ENCODE measurements at regions not wholly inside any gene's neighbourhood (a gene's known extent, or its start where the extent isn't known, plus 50 kb on each side); places are given as distances from the start of the nearest gene placed in this dataset.
"Not testable (repeated sequence)": the region's sequence is repeated elsewhere in the genome, so short reads cannot be mapped to it uniquely, and the experiment has no call there.

DNA sequence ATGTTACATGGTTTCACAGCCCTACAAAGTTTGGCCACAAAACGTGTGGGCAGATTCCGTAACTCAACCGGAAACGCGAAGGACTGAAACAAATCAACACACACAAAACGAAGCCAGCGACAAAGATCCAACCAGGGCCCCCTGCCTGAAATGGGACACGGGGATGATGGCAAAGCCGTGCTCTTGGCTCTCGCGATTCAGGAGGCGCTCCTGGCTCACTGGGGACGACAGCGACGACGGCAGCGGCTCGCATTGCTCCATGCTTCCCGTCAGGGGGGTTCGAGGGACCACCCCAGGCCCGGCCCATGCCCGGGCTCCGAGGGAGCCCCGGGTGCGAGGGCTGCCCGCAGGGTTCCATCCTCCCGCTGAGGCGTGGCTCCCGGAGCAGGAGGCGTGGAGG, 4786.8 kb upstream of the OR11H1 start:
- DNase-seq: no peak
- TF ChIP-seq, protein P1, sequence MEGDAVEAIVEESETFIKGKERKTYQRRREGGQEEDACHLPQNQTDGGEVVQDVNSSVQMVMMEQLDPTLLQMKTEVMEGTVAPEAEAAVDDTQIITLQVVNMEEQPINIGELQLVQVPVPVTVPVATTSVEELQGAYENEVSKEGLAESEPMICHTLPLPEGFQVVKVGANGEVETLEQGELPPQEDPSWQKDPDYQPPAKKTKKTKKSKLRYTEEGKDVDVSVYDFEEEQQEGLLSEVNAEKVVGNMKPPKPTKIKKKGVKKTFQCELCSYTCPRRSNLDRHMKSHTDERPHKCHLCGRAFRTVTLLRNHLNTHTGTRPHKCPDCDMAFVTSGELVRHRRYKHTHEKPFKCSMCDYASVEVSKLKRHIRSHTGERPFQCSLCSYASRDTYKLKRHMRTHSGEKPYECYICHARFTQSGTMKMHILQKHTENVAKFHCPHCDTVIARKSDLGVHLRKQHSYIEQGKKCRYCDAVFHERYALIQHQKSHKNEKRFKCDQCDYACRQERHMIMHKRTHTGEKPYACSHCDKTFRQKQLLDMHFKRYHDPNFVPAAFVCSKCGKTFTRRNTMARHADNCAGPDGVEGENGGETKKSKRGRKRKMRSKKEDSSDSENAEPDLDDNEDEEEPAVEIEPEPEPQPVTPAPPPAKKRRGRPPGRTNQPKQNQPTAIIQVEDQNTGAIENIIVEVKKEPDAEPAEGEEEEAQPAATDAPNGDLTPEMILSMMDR (IDR thresholded peaks at IDR 0.05): no peak
- no peak for TF ChIP-seq POLR2A (IDR thresholded peaks at IDR 0.05)
- H3K9me3 ChIP-seq: peaks cover 0 to 39% (median 9%) of the 10 kb centered on the region in 3 donors

DNA sequence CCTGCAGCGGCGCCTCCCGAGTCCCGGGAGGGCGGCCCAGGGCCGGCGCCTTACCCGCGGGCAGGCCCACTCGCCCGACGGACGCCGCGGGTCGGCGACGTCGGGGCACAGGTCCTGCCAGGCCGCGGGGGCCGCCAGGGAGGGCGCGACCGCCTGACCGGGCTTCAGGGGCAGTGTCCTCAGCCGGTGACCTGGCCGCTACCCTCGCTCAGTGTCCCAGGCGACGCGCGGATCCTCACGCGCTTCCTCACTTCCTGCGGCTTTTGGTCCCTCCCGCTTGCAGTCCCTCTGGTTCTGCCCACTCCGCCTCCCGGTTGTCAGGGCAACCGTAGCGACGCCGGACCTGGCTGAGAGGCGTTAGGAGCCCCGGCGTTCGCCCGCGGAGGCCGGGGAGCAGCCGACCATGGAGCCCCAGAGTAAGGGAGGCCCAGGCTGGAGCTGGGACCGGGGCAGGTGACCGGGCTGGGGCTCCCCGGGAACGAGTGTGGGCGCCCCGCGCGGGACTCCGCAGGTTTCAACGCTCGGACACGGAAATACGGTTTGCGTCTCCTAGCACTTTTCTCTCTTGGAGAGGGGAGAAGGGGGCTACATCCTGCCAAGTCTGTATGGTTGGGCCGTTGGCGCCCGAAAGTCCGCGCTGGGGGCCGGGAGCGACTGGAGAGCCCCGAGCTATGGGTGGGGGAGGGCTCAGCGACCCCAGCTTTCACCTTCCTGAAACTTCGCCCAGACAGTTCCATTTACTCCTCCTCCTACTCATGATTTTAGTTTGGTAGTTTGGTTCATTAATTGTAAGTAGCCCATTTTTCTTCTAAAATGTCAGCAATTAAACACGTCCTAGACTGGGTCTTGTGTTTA, 4786.0 kb upstream of the OR11H1 start:
- 76% methylated on average over 11 to 29 of the region's 76 CpGs for WGBS, 2 donors
- H3K4me1 ChIP-seq; H3K4me3 ChIP-seq; H3K36me3 ChIP-seq; DNase-seq; H3K27ac ChIP-seq; H3K27me3 ChIP-seq; intact Hi-C loops (cut with DNase I): not testable (repeated sequence)
- H3K9me3 ChIP-seq: peaks cover 0 to 39% (median 9%) of the 10 kb centered on the region in 3 donors

More for the DNA sequence above, 4786.8 kb upstream of the OR11H1 start:
- Histone ChIP-seq H3K36me3 (no peaks in the 10 kb centered on the region), H3K27me3 (no peaks in the 10 kb centered on the region), H3K27ac (no peak overlapping the region), H3K4me1 (no peaks in the 10 kb centered on the region), H3K4me3 (no peak overlapping the region)
- 71 to 76% methylated on average over 20 to 22 of the region's 30 CpGs for WGBS, 2 donors
- intact Hi-C loops (cut with DNase I): no loop called here

DNA sequence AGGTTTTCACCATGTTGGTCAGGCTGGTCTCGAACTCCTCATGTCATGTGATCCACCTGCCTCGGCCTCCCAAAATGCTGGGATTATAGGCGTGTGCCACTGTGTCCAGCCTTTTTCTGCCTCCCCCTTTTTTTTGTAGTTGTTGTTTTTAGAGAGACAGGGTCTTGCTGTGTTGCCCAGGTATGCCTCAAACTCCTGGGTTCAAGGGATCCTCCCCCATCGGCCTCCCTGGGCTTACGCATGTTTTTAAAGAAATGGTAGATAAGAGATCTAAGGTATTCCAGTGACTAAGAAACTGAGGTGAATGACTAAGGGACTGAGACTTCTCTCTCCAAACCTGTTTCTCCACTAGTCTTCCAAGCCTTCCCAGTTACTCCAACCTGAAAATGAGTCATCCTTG, 4781.6 kb upstream of the OR11H1 start:
- peaks cover 0 to 41% (median 11%) of the 10 kb centered on the region in 3 donors for H3K9me3 ChIP-seq
- H3K27ac ChIP-seq; H3K27me3 ChIP-seq; intact Hi-C loops (cut with DNase I); H3K4me1 ChIP-seq; H3K4me3 ChIP-seq; H3K36me3 ChIP-seq; DNase-seq: not testable (repeated sequence)
- WGBS, 2 donors: 66 to 72% methylated on average over 5 of the region's 5 CpGs

DNA sequence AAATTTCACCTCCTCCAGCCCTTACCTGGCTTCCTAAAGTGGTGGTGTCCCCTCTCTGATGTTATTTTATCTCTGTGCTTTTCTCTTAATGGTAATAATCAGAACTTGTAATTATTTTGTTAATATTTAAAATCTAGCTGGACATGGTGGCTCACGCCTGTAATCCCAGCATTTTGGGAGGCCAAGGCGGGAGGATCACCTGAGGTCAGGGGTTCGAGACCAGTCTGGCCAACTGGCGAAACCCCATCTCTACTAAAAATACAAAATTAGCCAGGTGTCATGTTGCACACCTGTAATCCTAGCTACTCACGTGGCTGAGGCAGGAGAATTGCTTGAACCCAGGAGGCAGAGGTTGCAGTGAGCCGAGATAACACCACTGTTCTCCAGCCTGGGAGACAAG, 4780.8 kb upstream of the OR11H1 start:
- H3K4me3 ChIP-seq; H3K4me1 ChIP-seq; H3K27ac ChIP-seq; intact Hi-C loops (cut with DNase I); H3K27me3 ChIP-seq; DNase-seq; H3K36me3 ChIP-seq: not testable (repeated sequence)
- 32 to 57% methylated on average over 4 to 6 of the region's 6 CpGs for WGBS, 2 donors
- peaks cover 0 to 34% (median 7%) of the 10 kb centered on the region in 3 donors for H3K9me3 ChIP-seq

DNA sequence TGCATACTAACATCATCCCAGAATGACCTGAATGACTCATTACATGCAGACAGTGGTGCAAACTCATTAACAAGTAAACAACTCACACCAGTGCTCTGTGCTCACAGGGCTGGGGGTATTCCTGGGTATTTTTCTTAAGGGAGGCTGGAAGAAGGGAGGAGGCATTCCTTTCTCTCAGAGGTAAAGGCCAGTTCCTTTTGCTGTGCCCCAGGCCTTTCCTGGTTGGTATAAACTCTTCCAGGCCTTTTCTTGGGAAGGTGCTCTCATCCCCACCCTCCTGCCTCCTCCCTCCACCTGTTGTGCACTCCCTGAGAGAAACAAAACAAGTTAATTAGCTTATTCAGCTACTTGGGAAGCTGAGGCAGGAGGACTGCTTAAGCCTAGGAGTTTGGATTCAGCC, 4779.2 kb upstream of the OR11H1 start:
- H3K27ac ChIP-seq; H3K4me3 ChIP-seq; H3K4me1 ChIP-seq; H3K27me3 ChIP-seq; intact Hi-C loops (cut with DNase I); DNase-seq; H3K36me3 ChIP-seq: not testable (repeated sequence)
- H3K9me3 ChIP-seq: peaks cover 0 to 31% (median 4%) of the 10 kb centered on the region in 3 donors

DNA sequence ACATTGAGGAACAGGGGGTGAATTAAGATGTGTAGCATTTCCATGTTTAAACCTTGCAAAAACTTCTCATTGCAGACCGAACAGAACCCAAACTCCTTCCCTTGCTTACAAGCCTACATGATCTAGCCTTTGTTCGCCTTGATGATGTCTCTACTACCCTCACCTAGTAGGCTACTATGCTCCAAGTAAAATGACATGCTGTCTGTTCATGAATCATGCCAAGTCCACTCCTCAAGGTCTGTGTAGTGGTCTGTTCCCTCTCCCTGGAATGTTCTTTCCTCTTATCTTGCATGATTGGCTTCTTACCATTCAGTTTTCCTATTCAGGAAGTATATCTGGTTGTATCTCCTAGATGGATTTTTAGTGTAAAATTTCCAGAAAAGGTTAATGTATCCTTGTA, 4778.6 kb upstream of the OR11H1 start:
- H3K27ac ChIP-seq; H3K36me3 ChIP-seq; H3K4me3 ChIP-seq; DNase-seq; H3K4me1 ChIP-seq; H3K27me3 ChIP-seq; intact Hi-C loops (cut with DNase I): not testable (repeated sequence)
- peaks cover 0 to 26% (median 11%) of the 10 kb centered on the region in 3 donors for H3K9me3 ChIP-seq
- WGBS, 2 donors: 32 to 37% methylated on average over 2 of the region's 2 CpGs

DNA sequence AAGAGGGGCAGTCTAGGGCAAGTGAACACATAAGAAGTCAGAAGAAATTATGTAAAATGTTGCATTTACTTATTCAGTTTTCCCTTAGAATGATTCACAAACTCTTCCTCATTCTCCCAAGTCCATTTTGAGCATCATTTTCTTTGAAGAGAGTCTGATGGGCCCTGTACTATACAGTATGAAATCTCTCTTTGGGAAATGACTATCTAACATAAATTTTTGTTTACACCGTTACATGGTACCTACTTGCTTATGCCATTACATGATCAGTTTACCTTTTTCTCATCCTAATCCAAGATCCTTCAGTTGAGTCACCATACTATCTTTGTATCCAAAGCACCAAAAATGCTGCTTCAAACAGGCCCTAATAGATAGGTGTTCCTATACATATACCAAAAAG, 4774.4 kb upstream of the OR11H1 start:
- WGBS, 2 donors: 44 to 54% methylated on average over 1 of the region's 1 CpG
- H3K4me3 ChIP-seq; H3K36me3 ChIP-seq; H3K27ac ChIP-seq; DNase-seq; H3K27me3 ChIP-seq; intact Hi-C loops (cut with DNase I); H3K4me1 ChIP-seq: not testable (repeated sequence)
- H3K9me3 ChIP-seq: peaks cover 0 to 21% (median 10%) of the 10 kb centered on the region in 3 donors

DNA sequence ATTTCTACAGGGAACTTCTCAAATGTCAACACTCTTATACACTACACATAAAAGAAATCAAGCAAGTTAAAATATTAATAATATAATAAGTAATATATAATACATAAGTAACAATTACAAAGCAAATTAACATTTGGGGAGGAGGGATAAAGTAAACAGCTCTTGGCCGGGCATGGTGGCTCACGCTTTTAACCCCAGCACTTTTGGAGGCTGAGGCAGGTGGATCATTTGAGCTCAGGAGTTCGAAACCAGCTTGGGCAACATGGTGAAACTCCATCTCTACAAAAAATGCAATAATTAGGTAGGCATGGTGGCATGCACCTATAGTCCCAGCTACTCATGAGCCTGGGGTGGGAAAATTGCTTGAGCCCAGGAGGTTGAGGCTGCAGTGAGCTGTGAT, 4772.6 kb upstream of the OR11H1 start:
- H3K36me3 ChIP-seq; H3K4me1 ChIP-seq; H3K4me3 ChIP-seq; H3K27me3 ChIP-seq; H3K27ac ChIP-seq; DNase-seq; intact Hi-C loops (cut with DNase I): not testable (repeated sequence)
- 29 to 43% methylated on average over 3 of the region's 3 CpGs for WGBS, 2 donors
- H3K9me3 ChIP-seq: peaks cover 0 to 14% (median 13%) of the 10 kb centered on the region in 3 donors

DNA sequence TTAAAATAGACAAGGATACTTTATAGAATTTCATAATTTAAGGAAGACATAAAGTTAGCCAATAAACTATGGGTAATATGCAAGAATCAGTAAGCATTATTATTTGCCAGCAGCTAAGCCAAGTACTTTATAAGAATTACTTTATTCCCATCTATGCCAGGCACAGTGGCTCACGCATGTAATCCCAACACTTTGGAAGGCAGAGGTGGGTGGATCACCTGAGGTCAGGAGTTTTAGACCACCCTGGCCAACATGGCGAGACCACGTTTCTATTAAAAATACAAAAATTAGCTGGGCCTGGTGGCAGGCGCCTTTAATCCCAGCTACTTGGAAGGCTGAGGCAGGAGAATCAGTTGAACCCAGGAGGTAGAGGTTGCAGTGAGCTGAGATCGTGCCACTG, 4767.6 kb upstream of the OR11H1 start:
- H3K27ac ChIP-seq; H3K4me1 ChIP-seq; H3K4me3 ChIP-seq; H3K27me3 ChIP-seq; H3K36me3 ChIP-seq; intact Hi-C loops (cut with DNase I); DNase-seq: not testable (repeated sequence)
- WGBS, 2 donors: 38 to 56% methylated on average over 5 of the region's 5 CpGs
- peaks cover 0 to 25% (median 6%) of the 10 kb centered on the region in 3 donors for H3K9me3 ChIP-seq

DNA sequence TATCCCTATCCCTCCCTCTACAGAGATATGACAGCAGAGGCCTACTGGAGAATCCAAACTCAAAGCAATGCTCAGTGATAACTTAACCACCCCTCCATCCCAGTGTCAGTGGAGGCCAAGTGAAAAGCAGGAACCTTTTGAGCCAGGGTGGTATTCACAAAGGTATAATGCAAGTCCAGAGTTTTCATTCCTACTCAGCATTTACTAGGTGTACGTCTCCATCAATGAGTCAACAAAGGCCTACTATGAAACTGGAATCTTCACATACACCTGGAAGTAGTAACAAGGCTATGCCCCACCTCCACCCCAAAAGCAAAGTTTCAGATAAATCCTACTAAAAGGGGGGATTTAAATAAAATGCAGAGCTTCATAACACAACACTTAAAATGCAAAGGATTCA, 4761.7 kb upstream of the OR11H1 start:
- H3K27me3 ChIP-seq; DNase-seq; intact Hi-C loops (cut with DNase I); H3K36me3 ChIP-seq; H3K27ac ChIP-seq; H3K4me3 ChIP-seq; H3K4me1 ChIP-seq: not testable (repeated sequence)
- peaks cover 0 to 35% (median 8%) of the 10 kb centered on the region in 3 donors for H3K9me3 ChIP-seq
- WGBS, 2 donors: 71 to 77% methylated on average over 1 of the region's 1 CpG

DNA sequence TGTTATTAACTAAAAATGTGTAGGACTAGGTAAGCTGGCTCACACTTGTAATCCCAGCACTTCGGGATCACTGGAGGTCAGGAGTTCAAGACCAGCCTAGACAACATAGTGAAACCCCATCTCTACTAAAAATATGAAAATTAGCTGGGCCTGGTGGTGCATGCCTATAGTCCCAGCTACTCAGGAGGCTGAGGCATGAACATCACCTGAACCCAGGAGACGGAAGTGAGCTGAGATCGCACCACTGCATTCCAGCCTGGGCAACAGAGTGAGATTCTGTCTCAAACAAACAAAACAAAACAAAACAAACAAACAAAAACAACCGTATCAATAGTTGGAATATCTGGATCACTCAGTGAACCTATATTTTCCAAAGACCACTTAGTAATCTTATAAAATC, 4759.1 kb upstream of the OR11H1 start:
- WGBS, 2 donors: 66 to 72% methylated on average over 4 of the region's 4 CpGs
- H3K27ac ChIP-seq; H3K36me3 ChIP-seq; DNase-seq; H3K4me1 ChIP-seq; H3K27me3 ChIP-seq; H3K4me3 ChIP-seq; intact Hi-C loops (cut with DNase I): not testable (repeated sequence)
- peaks cover 0 to 45% (median 8%) of the 10 kb centered on the region in 3 donors for H3K9me3 ChIP-seq

DNA sequence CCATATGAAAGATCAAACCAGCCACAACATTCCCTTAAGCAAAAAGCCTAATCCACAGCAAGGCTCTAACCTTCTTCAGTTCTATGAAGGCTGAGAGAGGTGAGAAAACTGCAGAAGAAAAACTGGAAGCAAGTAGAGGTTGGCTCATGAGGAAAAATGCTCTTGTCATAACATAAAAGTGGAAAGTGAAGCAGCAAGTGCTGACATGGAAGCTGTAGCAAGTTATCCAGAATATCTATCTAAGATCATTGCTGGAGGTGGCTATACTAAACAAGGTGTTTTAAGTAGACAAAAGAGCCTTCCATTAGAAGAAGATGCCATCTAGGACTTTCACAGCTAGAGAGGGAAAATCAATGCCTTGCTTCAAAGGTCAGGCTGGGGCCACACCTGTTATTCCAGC, 4756.2 kb upstream of the OR11H1 start:
- H3K4me1 ChIP-seq; H3K4me3 ChIP-seq; H3K27ac ChIP-seq; H3K27me3 ChIP-seq; DNase-seq; intact Hi-C loops (cut with DNase I); H3K36me3 ChIP-seq: not testable (repeated sequence)
- H3K9me3 ChIP-seq: peaks cover 0 to 55% (median 18%) of the 10 kb centered on the region in 3 donors

All from esophagus squamous epithelium (tissue), 5 donors.